HUES6 (cell line): ENCODE measurements at regions not wholly inside any gene's neighbourhood (a gene's known extent, or its start where the extent isn't known, plus 50 kb on each side); places are given as distances from the start of the nearest gene placed in this dataset.
"Not testable (repeated sequence)": the region's sequence is repeated elsewhere in the genome, so short reads cannot be mapped to it uniquely, and the experiment has no call there.

Source experiments
- H3K27ac ChIP-seq: 2 replicates; pipeline ENCODE4 v1.7.0; 2013; ENCODE audit warnings: low read depth, mild to moderate bottlenecking, low read length, inconsistent platforms
- H3K27me3 ChIP-seq: 2 replicates; pipeline ENCODE4 v1.6.1; 2013; ENCODE audit warnings: low read length; ENCODE audit not compliant: control insufficient read depth, insufficient read depth
- H3K36me3 ChIP-seq: 2 replicates; pipeline ENCODE4 v1.6.1; 2013; ENCODE audit warnings: low read length; ENCODE audit not compliant: control insufficient read depth, insufficient read depth
- H3K4me1 ChIP-seq: 2 replicates; pipeline ENCODE4 v1.6.1; 2013; ENCODE audit warnings: low read length; ENCODE audit not compliant: control insufficient read depth, insufficient read depth
- H3K4me3 ChIP-seq: 2 replicates; pipeline ENCODE4 v1.5.1; 2013; ENCODE audit warnings: low read depth, low read length
- H3K9ac ChIP-seq: one replicate; pipeline ENCODE4 v1.6.1; 2013; ENCODE audit warnings: mild to moderate bottlenecking, low read length
- H3K9me3 ChIP-seq: 2 replicates; pipeline ENCODE4 v1.6.1; 2013; ENCODE audit warnings: low read depth, low read length; ENCODE audit not compliant: control insufficient read depth, insufficient read depth

DNA sequence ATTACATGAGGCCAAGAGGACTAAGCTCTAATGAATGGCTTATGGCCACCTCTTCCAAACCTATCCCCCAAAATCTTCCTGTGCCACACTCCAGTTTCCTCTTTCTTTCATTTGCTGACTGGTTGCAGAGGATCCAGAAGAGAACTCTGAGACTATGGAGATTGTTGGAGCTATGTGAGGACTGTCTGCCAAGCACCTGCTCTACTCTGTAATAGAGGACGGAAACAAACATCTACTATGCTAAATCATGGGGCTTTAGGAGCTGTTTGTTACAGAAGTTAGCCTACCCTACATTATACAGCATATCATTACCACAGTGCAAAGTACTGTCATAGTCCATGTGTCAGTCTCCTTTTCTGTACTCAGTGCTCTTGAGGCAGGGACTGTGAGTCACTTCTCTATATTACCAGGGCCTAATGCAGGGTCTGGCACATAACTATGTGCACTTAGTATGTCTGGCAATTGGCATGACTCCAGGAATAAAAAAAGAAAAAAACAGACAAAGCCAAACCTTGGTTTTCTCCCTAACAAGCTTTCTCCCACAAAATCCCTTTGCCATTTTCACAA is 95.1 kb downstream of the RPAP3 start:
- Histone ChIP-seq H3K9ac (no peak overlapping the region), H3K4me1 (no peaks in the 10 kb centered on the region), H3K36me3 (no peaks in the 10 kb centered on the region), H3K9me3 (peaks cover 68% of the 10 kb centered on the region), H3K27ac (no peak overlapping the region), H3K4me3 (no peak overlapping the region), H3K27me3 (no peaks in the 10 kb centered on the region)

DNA sequence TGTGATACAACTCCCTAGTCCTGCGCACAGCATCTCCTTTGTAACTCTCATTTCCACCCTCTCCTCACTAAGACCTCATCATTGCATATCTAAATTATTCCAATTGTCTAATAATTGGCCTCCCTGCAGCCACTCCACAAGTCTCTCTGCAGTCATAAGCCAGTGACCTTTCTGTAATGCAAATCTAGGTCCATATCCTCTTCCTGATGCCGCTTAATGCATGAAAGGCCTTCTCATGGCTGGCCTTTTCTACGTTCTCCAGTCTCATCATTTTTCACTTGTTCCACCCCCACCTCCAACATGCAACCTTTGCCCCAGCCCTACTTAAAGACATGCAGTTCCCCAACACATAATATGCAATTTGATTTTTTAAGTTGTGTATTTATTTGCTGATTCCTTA is 96.0 kb downstream of the RPAP3 start:
- no peaks in the 10 kb centered on the region for H3K4me1 ChIP-seq
- no peaks in the 10 kb centered on the region for H3K27me3 ChIP-seq
- no peak overlapping the region for H3K27ac ChIP-seq
- H3K9me3 ChIP-seq: peaks cover 71% of the 10 kb centered on the region
- no peak overlapping the region for H3K4me3 ChIP-seq
- no peak overlapping the region for H3K9ac ChIP-seq
- no peaks in the 10 kb centered on the region; the same call in 1 of the 2 replicates for H3K36me3 ChIP-seq

DNA sequence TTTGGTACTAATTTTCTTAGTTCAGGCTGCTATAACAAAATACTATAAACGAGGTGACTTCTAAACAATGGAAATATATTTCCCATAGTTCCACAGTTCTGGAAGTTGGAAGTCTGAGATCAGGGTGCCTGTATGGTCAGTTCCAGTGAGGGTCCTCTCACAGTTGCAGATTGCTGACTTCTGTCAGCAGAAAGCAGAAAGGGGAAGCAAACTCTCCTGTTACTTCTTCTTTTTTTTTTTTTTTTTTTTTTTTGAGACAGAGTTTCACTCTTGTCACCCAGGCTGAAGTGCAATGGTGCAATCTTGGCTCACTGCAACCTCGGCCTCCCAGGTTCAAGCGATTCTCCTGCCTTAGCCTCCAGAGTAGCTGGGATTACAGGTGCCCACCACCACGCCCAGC is 97.2 kb downstream of the RPAP3 start:
- not testable (repeated sequence) for H3K4me1 ChIP-seq, H3K36me3 ChIP-seq, H3K27me3 ChIP-seq, H3K4me3 ChIP-seq, H3K27ac ChIP-seq, H3K9ac ChIP-seq
- peaks cover 61% of the 10 kb centered on the region for H3K9me3 ChIP-seq

DNA sequence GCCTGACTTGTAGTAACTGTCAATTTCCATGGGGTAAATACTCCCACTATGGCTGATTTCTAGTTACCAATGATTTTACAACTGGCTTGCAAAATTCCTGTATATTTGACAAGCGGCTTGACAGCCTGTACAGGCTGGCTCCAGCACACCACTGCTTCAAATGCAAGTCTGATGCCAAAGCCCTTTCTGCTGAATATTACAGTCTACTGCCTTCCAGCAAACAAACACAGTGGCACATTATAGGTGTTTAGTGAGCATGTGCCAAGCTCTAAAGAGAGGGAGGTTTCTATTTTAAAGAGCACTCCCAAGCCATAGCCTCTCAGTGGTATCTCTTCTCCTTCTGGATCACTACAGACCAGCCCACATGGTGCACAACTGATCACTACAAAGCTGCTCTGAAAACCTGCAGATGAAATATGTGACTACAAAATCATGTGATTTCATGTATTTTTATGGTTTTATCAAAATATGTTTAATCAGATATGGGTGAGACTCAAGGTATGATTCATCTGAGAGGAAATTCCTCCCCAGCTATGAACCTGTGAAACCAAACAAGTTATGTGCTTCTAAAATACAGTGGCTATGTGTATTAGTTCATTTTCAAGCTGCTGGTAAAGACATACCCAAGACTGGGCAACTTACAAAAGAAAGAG is 101.5 kb downstream of the RPAP3 start:
- H3K36me3 ChIP-seq: no peaks in the 10 kb centered on the region; the same call in 1 of the 2 replicates
- no peak overlapping the region for H3K4me3 ChIP-seq
- no peak overlapping the region for H3K27ac ChIP-seq
- H3K27me3 ChIP-seq: no peaks in the 10 kb centered on the region
- no peak overlapping the region for H3K9ac ChIP-seq
- H3K4me1 ChIP-seq: no peaks in the 10 kb centered on the region
- H3K9me3 ChIP-seq: peaks cover 34% of the 10 kb centered on the region

DNA sequence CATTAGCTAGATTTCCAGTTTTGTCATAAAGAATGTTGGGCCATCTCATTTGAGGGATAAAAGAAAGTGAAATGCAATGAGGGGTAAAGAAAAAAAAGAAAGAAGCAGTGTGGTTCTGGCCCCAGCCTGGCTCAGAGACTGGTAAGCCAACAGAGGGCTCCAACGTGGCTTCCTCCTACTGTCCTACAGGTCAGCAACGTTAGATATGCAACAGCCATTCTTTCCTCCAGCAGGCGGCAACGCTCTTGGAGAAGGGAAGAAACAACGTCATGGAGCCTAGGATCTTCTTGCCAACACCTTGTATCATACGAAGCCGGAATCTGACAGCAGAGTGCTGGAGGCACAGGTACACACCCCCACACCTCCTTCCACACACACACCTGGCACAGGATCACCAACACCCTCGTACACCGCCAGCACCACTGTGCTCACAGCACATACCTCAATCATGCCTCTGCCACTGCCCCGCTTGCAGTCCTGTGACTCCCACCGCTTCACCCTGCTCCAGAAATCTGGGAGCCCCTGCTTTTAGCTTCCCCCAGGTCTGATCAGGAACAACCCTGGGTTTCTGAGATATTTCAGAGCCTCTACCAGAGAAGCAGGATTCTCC is 102.8 kb downstream of the RPAP3 start:
- no peaks in the 10 kb centered on the region; the same call in 1 of the 2 replicates for H3K36me3 ChIP-seq
- no peaks in the 10 kb centered on the region for H3K4me1 ChIP-seq
- H3K9me3 ChIP-seq: peaks cover 30% of the 10 kb centered on the region
- H3K27me3 ChIP-seq: no peaks in the 10 kb centered on the region
- H3K4me3 ChIP-seq: no peak overlapping the region
- H3K27ac ChIP-seq: no peak overlapping the region
- no peak overlapping the region for H3K9ac ChIP-seq

DNA sequence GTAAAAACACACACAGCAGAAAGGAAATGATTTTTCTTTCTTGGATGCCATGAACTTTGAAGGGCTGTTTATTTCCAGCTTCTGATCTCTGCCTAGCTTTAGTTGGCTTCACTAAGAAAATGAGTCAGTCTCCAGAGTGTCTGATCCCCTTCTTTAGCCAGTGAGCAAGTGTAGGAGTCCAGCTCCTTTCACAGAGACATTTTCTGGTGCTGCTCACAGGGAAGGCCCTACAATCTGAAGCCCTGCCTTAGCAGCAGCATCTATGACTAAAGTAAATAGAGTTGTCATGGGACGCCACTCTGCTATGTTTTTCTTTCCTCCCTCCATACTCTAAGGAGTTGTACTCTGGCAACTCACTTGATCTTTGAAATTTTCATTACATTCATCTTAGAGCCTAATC is 103.5 kb downstream of the RPAP3 start:
- Histone ChIP-seq H3K9me3 (peaks cover 23% of the 10 kb centered on the region), H3K36me3 (no peaks in the 10 kb centered on the region; the same call in 1 of the 2 replicates), H3K4me1 (no peaks in the 10 kb centered on the region), H3K4me3 (no peak overlapping the region), H3K27ac (no peak overlapping the region), H3K27me3 (no peaks in the 10 kb centered on the region), H3K9ac (no peak overlapping the region)

DNA sequence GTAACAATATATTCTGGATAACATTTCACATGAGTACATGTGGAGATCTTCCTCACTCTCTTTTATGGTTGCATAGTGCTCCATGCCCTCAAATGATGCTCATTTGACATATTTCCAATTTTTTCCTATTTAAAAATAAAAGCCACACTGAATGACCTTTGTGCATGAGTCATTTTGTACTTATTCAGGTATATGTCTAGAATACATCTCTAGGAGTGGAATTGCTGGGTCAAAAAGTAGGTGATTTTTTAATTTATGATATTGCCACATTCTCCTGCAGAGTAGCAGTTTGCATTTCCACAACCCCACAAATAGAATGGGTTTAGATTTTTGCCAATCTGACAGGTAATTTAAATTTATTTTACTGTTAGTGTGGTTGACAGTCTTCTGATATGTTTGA is 104.8 kb downstream of the RPAP3 start:
- Histone ChIP-seq H3K4me1 (no peaks in the 10 kb centered on the region), H3K27ac (no peak overlapping the region), H3K36me3 (no peaks in the 10 kb centered on the region; the same call in 1 of the 2 replicates), H3K9ac (no peak overlapping the region), H3K27me3 (no peaks in the 10 kb centered on the region), H3K9me3 (peaks cover 13% of the 10 kb centered on the region), H3K4me3 (no peak overlapping the region)

DNA sequence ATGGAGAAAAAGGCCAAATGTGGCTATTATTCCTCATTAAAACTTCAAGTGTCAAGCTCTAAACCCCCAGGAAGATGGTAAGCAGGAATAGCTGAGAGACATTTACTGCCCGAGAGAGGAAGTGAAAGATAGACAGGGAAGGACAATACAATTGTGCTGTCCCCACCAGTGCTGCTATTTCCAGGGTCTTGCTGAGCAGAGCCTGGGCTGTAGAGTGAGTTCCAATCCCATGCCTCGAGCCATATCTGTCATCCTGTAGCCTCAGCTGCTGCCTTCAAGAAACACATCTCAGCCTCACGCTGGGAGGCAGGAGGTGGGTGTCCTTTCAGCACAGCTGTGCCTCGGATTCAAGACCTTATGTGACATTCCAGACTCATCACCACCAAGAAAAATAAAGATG is 114.0 kb downstream of the RPAP3 start:
- no peak overlapping the region for H3K4me3 ChIP-seq
- no peaks in the 10 kb centered on the region for H3K27me3 ChIP-seq
- H3K4me1 ChIP-seq: peaks cover 9% of the 10 kb centered on the region
- no peaks in the 10 kb centered on the region for H3K9me3 ChIP-seq
- no peak overlapping the region for H3K9ac ChIP-seq
- H3K36me3 ChIP-seq: no peaks in the 10 kb centered on the region
- no peak overlapping the region for H3K27ac ChIP-seq

DNA sequence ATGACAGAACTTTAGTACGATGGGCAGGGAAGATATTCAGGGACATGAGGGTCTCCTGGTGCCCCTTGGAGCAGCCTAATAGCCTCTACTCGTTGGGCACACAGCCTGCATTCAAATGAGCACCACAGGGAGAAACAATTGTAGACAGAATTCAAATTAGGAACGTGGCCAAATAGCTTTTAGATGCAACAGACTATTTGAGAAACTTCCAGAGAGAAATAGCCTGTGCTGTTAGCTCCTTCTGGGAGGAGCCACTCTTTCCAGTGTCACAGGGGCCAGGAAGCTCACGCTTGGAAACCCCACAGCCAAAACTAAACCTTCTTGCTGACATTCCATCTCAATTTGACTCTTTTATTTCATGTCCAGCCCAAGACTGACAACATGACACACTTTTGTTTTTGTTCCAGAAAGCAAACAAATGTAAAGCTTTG is 114.5 kb downstream of the RPAP3 start:
- Histone ChIP-seq H3K9me3 (no peaks in the 10 kb centered on the region), H3K27me3 (no peaks in the 10 kb centered on the region), H3K27ac (no peak overlapping the region), H3K4me3 (no peak overlapping the region), H3K9ac (no peak overlapping the region), H3K36me3 (no peaks in the 10 kb centered on the region), H3K4me1 (peaks cover 9% of the 10 kb centered on the region)

DNA sequence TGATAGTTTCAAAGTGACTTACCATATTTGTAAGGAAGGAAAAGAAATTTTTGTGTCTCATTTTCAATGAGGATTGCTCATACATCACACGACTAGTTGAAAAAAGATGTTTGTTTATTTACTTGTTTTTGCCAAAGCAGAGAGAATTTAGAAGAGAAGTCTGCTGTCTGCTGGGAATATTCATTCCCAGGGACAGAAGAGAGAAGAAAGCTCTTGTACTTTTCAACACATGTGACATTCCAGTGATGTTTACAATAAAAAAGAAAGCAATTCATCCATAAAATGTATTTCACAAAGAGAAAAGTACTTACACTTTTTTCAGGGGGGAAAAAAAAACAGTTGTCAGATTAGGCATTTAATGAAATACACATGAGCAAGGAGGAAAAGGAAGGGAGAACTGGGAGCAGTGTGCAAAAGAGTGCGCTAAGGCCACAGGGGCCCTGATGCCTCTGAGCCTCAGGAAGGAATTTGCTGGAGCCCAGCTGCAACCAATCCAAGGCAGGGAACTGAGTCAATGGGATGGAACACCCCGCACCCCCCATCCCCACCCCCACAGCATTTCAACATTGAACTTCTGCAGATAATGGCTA is 115.0 kb downstream of the RPAP3 start:
- Histone ChIP-seq H3K4me3 (no peak overlapping the region), H3K9me3 (no peaks in the 10 kb centered on the region), H3K36me3 (no peaks in the 10 kb centered on the region), H3K27me3 (no peaks in the 10 kb centered on the region), H3K4me1 (peaks cover 9% of the 10 kb centered on the region), H3K27ac (no peak overlapping the region), H3K9ac (no peak overlapping the region)

DNA sequence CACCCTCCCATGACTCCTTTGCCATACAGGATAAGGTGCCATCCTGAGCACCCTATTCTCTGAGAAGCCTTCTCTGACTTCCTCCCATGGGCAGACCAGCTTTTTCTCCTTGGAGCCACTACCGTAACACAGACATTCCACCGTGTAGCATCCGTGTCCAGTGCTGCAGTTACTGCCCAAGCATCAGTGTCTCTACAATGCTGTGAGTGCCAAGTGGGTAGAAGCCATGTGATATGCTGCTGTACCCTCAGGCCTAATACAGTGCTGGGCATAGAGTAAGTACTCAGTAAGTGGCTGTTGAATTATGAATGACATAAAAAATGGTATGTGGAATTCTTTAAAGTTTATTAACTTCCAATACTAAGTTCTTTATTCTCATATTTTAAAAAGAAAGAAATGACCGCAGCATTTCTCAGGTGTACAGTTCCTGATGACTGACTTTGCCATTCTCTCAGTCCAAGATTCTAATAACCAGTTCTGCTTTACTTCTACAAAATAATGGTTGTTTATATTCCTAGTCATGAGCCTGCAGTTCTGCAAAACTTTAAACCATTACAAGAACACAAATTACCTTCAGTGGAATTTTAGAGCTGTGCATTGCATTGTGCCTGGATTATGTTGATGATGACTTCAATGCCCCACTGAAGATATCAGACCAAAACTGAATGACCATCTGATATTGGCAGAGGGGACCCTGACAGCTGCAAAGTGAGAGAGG is 118.7 kb downstream of the RPAP3 start:
- Histone ChIP-seq H3K4me1 (peaks cover 9% of the 10 kb centered on the region), H3K9ac (no peak overlapping the region), H3K9me3 (no peaks in the 10 kb centered on the region), H3K4me3 (no peak overlapping the region), H3K36me3 (no peaks in the 10 kb centered on the region), H3K27me3 (no peaks in the 10 kb centered on the region), H3K27ac (no peak overlapping the region)
